Germinal center (tissue), 1 donor: ENCODE measurements at regions not wholly inside any gene's neighbourhood (a gene's known extent, or its start where the extent isn't known, plus 50 kb on each side); places are given as distances from the start of the nearest gene placed in this dataset.
"Not testable (repeated sequence)": the region's sequence is repeated elsewhere in the genome, so short reads cannot be mapped to it uniquely, and the experiment has no call there.

Source experiments
- DNase-seq: peaks from one replicate; pipeline ENCODE4 v3.0.0; 2012; ENCODE audit warnings: mixed read lengths, low spot score

GRCh38 chr21:14754682-14755081, 208.6 kb upstream of the SAMSN1 start:
- DNase-seq: no peak

- DNase-seq: no peak
These were observed 208.1 kb upstream of the SAMSN1 start for GRCh38 chr21:14754259-14754604.

DNA sequence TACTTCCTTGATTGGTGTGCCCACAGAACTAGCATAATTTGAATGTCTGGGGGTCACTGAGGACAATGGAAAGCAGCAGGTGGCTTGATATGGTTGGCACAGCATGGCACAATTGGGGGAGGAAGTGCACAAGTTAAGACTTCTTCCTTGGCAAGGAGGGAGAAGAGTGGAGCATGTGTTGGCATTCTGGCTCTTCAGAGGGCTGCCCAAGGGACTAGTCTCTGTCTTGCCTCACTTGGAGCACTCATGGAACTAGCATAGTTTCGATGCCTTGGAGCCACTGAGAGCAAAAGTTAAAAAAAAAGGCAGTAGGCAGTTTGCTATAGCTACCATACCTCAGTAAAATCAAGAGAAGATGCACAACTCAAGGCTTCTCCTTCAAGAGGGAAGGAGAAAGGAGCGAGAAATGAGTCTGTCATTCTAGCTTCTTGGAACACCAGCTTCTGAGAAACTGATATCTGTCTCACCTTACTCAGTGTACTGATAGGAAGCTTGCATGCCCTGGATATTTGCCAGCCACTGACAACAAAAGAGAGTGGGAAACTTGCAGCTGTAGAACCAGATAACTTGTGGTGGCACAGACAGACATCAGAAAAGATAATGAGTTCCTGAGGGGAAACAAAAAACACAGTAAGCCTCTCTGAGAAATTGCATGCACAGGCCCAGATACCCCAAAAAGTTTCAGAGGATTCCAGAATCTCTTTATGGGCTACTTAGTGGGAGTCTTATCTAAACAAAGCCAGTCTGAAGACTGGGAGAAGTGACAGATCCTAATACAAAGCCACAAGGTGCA, 207.5 kb upstream of the SAMSN1 start:
- DNase-seq: no peak

GRCh38 chr21:14753069-14753465, 207.0 kb upstream of the SAMSN1 start:
- DNase-seq: no peak

- DNase-seq: no peak
These were observed 206.3 kb upstream of the SAMSN1 start for GRCh38 chr21:14752345-14752909.

- no peak for DNase-seq
These were observed 205.7 kb upstream of the SAMSN1 start for GRCh38 chr21:14751602-14752344.

DNA sequence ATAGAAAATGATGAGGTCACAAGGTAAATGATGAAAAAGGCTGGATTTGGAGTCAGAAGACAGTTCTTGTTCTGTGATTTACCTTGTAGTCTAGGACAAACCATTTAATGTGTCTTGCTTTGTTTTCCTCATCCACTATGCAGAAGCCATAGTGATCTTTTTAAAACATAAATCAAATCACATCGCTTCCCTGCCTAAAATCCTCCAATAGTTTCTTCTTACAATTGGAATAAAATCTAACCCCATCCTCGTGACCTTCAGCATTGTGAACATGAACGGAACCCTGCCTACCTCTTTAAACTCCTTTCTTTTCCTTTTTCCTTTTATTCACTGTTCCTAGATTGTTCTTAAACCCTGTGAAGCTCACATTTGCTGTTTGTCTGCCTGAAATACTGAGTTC, 204.9 kb upstream of the SAMSN1 start:
- no peak for DNase-seq

GRCh38 chr21:14750041-14750440, 203.9 kb upstream of the SAMSN1 start:
- no peak for DNase-seq

DNA sequence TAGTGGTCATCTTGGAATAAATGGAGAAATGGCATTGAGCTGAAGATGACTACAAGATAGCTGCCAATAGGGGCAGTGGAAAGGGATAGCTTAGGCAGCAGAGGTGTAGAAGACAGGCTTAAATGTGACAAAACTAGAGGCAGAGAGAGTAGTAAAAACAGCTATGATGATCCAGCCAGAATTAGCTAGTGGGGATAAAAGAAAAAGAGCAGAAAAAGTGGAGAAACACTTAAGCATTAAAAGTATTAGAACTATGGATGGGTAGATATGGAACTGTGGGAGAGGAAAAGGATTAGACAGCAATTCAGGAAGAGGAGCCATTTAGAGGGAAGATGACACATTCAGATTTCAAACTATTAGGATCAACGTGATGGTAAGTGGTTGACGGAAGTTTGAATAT, 202.5 kb upstream of the SAMSN1 start:
- DNase-seq: no peak

DNA sequence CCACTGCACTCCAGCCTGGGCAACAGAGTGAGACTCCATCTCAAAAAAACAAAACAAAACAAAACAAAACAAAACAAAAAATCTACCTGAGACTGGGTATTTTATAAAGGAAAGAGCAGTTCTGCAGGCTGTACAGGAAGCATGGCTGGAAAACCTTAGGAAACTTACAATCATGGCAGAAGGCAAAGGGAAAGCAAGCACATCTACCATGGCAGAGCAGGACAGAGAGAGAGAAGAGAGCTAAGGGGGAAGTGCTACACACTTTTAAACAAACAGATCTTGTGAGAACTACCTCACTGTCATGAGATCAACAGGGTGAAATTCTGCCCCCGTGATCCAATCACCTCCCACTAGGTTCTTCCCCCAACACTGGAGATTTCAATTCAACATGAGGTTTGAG, 198.3 kb upstream of the SAMSN1 start:
- DNase-seq: no peak

GRCh38 chr21:14742119-14742518, 196.0 kb upstream of the SAMSN1 start:
- DNase-seq: no peak

- DNase-seq: no peak
These were observed 195.1 kb upstream of the SAMSN1 start for GRCh38 chr21:14741256-14741655.

DNA sequence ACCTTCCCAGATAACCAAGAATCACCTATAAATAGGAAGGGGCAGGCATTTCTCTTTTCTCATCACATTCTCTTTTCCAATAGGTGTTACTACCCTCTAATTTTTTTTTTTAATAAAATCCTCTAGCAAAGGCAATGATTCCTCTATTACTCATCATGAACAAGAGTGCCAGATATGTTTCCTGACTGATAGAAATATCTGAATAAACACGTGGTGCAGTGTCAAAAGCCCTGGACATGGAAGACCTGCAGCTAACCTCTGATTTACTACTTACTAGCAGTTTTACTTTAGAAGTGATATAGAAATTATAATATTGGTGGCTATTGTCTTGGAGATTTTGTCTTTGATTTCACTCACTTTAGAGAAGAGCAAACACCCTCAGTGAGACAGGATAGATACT, 194.6 kb upstream of the SAMSN1 start:
- DNase-seq: no peak

GRCh38 chr21:14740116-14740515, 194.0 kb upstream of the SAMSN1 start:
- DNase-seq: no peak

- DNase-seq: no peak
These were observed 193.5 kb upstream of the SAMSN1 start for GRCh38 chr21:14739590-14739989.

DNA sequence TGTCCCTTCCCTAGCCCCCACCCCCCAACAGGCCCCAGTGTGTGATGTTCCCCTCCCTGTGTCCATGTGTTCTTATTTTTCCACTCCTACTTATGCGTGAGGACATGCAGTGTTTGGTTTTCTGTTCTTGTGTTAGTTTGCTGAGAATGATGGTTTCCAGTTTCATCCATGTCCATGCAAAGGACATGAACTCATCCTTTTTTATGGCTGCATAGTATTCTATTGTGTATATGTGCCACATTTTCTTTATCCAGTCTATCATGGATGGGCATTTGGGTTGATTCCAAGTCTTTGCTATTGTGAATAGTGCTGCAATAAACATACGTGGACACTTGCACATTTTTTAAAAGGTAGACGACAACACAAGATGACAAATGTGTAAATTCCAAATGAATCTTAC, 192.5 kb upstream of the SAMSN1 start:
- not testable (repeated sequence) for DNase-seq

- peak; percentile 17 for DNase-seq
These were observed 191.8 kb upstream of the SAMSN1 start for GRCh38 chr21:14737922-14738321.

DNA sequence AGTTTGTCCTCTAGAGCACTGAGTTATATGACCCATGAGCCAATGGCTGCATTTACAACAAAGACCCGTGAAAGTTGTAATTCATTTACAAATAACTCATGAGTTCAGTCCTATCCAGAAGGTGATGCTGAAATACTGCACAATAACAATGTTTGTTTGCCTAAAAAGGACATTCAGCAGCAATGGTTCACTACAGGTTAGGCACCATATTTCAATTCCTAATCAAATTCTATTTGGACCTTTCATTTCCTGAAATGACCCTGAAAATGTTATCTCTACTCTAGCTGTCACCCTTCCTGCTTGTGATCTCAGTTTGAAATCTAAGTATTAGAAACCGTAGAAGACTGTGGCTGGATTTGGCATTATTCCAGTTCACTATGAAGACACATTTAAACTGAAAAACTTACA, 191.2 kb upstream of the SAMSN1 start:
- DNase-seq: no peak

- DNase-seq: no peak
These were observed 190.6 kb upstream of the SAMSN1 start for GRCh38 chr21:14736672-14737071.

GRCh38 chr21:14736162-14736561, 190.0 kb upstream of the SAMSN1 start:
- DNase-seq: no peak

DNA sequence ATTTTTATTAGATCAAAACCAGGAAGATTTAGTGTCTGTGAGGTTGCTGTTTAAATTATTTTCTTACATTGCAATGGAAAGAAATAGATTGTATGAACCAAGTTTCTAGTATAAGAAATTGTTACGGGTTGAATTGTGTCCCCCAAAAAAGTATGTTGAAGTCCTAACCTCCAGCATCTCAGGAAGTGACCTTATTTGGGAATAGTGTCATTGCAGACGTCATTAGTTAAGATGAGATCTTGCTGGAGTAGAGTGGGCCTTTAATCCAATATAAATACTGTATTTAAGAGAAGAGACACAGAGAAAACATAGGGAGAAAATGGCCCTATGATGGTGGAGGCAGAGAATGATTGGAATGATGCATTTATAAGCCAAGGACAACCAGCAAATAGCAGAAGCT, 188.7 kb upstream of the SAMSN1 start:
- no peak for DNase-seq

DNA sequence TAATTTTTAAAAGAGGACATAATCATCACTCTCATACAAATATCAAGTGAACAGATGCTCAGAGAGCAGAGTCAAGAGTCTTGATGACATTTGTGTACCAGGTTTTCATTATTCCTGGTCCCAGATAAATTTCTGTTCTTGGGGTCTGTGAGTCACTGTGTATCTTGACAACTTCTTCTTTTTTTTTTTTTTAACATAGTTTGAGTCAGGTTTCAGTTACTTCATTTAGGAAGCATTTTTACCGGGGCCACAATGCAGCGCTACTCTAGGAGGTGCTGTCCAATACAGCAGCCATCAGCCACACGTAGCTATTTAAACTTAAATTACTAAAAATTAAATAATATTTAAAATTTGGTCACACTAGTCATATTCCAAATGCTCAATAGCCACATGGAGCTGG, 188.1 kb upstream of the SAMSN1 start:
- no peak for DNase-seq

DNA sequence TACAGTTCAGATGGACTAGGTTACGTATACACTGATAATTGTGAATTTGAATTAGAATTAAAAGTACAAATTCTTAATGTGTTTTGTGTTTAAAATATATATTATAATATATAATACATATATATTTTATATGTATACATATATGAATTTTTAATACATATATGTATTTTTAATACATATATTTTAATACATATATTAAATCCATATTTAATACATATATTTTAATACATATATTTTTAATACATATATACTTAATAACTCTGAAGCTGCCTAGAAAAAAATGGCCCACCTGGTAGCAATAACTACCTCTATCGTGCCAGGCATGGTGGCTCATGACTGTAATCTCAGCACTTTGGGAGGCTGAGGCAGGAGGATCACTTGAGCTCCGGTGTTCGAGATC, 179.1 kb upstream of the SAMSN1 start:
- DNase-seq: no peak
